Spleen (tissue), 7 donors: ENCODE measurements at regions not wholly inside any gene's neighbourhood (a gene's known extent, or its start where the extent isn't known, plus 50 kb on each side); places are given as distances from the start of the nearest gene placed in this dataset.

ENCODE experiments used
- CTCF ChIP-seq, 11 experiments: fragments of 200-600 bp in 7 of 11; fragments of 450-650 bp in 4 of 11; sonication (generic) in 4 of 11; IDR thresholded peaks in 8 of 11; conservative IDR thresholded peaks in 3 of 11; 1 replicate in 7 of 11; 2 replicates in 4 of 11; pipeline versions ENCODE4 v1.4.0 to v1.8.0; 2016 to 2021; ENCODE audit warnings: antibody characterized with exemption in 11 of 11, inconsistent platforms in 4 of 11, mild to moderate bottlenecking in 1 of 11
- POLR2A ChIP-seq, 3 donors: fragments of 450-650 bp; IDR thresholded peaks; one replicate each; pipeline ENCODE4 v1.5.1; 2017; ENCODE audit warnings: antibody characterized with exemption in 3 of 3, mild to moderate bottlenecking in 1 of 3
- POLR2AphosphoS5 ChIP-seq, 3 donors: sonication (generic); formaldehyde crosslinking; IDR thresholded peaks; one replicate each; pipeline ENCODE4 v1.5.1; 2017; ENCODE audit warnings: antibody characterized with exemption in 3 of 3
- donor health status: DM: no; HTN: no; CAD: no; lungs with moderate emphysema.
- donor health status: DM: no; HTN: no; CAD: no.
- donor health status: DM: no; HTN: no; CAD: no.

- TF ChIP-seq CTCF (IDR thresholded peaks at IDR 0.05 in 8 of 11, conservative IDR thresholded peaks at IDR 0.05 in 3 of 11) (no peak), POLR2AphosphoS5 (IDR thresholded peaks at IDR 0.05) (no peak), POLR2A (IDR thresholded peaks at IDR 0.05) (no peak)
These were observed 170.6 kb upstream of the RFX3 start for GRCh38 chr9:3696368-3696767.
